Testis (tissue), 2 donors: ENCODE measurements at regions not wholly inside any gene's neighbourhood (a gene's known extent, or its start where the extent isn't known, plus 50 kb on each side); places are given as distances from the start of the nearest gene placed in this dataset.
"Not testable (repeated sequence)": the region's sequence is repeated elsewhere in the genome, so short reads cannot be mapped to it uniquely, and the experiment has no call there.

ENCODE experiments used
- DNase-seq: peaks from one replicate; pipeline ENCODE4 v3.0.0-alpha.2; 2019
- H3K27ac ChIP-seq, 2 donors: fragments of 200-600 bp; sonication (generic); one replicate each; pipeline ENCODE4 v1.5.1; 2019
- H3K27me3 ChIP-seq: fragments of 200-600 bp; sonication (generic); one replicate; pipeline ENCODE4 v1.5.1; 2019
- H3K36me3 ChIP-seq: fragments of 200-600 bp; sonication (generic); one replicate; pipeline ENCODE4 v1.5.1; 2017; ENCODE audit warnings: low read depth; ENCODE audit errors: missing control alignments
- H3K4me1 ChIP-seq: fragments of 200-600 bp; sonication (generic); one replicate; pipeline ENCODE4 v1.5.1; 2019
- H3K4me3 ChIP-seq, 2 donors: fragments of 200-600 bp; sonication (generic); one replicate each; pipeline ENCODE4 v1.5.1; 2017 to 2019
- H3K9me3 ChIP-seq: fragments of 200-600 bp; sonication (generic); one replicate; pipeline ENCODE4 v1.5.1; 2017
- CTCF ChIP-seq, 3 experiments: fragments of 450-650 bp in 2 of 3; fragments of 200-600 bp in 1 of 3; sonication (generic) in 1 of 3; IDR thresholded peaks; one replicate each; pipeline ENCODE4 v1.5.1; 2016 to 2019; ENCODE audit warnings: antibody characterized with exemption in 3 of 3, mild to moderate bottlenecking in 2 of 3, moderate library complexity in 1 of 3
- POLR2A ChIP-seq: fragments of 450-650 bp; IDR thresholded peaks from one replicate; pipeline ENCODE4 v1.6.1; 2017; ENCODE audit warnings: antibody characterized with exemption, mild to moderate bottlenecking, moderate library complexity
- WGBS, 2 donors: methylation state at CpG; one replicate each; pipeline ENCODE4 v1.1.5; 2018; 5-methylcytosine and 5-hydroxymethylcytosine counted together
- intact Hi-C: fragments of 100-400 bp; cut with DNase I; formaldehyde crosslinking; loops from one replicate; pipeline ENCODE4 v1.15.1; 2023; ENCODE audit warnings: low total_unique reads

DNA sequence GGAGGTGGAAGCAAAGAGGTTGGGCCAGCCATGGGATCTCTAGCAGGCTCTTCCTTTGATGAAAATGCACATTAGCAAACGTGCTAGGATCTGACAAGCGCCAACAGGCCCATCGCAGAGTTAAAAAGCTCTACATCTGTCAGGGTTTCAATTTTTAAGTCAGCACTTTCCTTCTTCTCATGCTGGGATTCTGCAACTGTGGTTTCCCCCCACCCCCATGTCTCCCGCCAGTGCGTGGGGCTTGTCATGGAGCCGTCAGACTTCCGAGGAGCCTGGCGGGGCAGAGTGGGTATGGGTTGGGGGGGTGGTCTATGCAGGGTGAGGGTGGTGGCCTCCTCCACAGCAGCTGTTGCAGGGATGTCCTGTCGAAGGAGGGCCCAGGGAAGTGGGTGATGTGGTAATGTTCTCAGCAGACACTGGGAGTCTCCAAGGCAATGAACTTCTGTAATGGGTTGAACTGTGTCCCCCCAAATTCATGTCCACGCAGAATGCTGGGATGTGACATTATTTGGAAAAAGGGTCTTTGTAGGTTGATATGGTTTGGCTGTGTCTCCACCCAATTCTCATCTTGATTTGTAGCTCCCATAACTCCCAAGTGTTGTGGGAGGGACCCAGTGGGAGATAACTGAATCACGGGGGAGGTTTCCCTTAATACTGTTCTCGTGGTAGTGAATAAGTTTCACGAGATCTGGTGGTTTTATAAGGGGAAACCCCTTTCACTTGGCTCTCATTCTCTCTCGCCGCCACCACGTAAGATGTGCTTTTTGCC, 115.2 kb upstream of the MAP1LC3B2 start:
- WGBS, 2 donors, result 82 to 83% methylated on average over 15 to 16 of the region's 16 CpGs
- Histone ChIP-seq H3K4me1 (no peaks in the 10 kb centered on the region), H3K27me3 (no peaks in the 10 kb centered on the region), H3K9me3 (no peaks in the 10 kb centered on the region), H3K4me3 (no peak overlapping the region), H3K27ac (no peak overlapping the region), H3K36me3 (no peaks in the 10 kb centered on the region)
- no peak for TF ChIP-seq CTCF (IDR thresholded peaks at IDR 0.05)
- no peak for TF ChIP-seq POLR2A
- no peak for DNase-seq
- intact Hi-C loops, result no loop called here

GRCh38 chr12:116444590-116444943, 114.6 kb upstream of the MAP1LC3B2 start:
- 75 to 85% methylated on average over 7 of the region's 7 CpGs for WGBS, 2 donors
- intact Hi-C loops, result no loop called here
- no peaks in the 10 kb centered on the region for H3K27me3 ChIP-seq

DNA sequence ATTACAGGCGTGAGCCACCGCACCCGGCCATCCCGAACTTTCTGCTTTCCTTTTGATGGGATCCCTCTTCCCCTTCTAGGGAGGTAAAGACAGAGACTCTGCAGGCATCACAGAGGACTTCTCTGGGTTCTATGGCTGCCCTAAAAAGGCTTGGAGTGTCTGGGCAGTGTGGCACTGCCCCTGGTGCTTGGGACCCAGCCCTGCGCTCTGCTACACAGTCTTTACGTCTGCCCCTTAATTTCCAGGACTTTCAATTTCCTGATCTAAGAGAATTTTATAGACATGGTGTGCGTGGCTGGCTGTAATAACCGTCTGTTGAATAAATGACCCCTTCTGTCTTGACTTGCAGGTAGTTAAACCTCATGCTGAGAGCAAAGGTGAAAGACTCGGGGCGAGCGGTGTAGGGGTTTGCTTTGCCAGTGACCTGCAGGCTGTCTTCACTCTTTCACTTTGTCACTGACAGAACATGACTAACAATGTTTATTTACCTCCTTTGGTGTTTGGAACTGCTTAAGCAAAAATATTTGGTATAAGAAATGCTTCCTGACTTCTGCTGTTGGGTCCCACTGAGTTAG, 110.9 kb upstream of the MAP1LC3B2 start:
- 84 to 85% methylated on average over 11 of the region's 11 CpGs for WGBS, 2 donors
- no peak for TF ChIP-seq POLR2A
- TF ChIP-seq CTCF (IDR thresholded peaks at IDR 0.05), result no peak

More at GRCh38 chr12:116444590-116444943, 114.6 kb upstream of the MAP1LC3B2 start:
- DNase-seq, result no peak
- no peak overlapping the region for H3K27ac ChIP-seq
- no peaks in the 10 kb centered on the region for H3K9me3 ChIP-seq
- H3K4me3 ChIP-seq, result no peak overlapping the region
- H3K4me1 ChIP-seq, result no peaks in the 10 kb centered on the region
- H3K36me3 ChIP-seq, result no peaks in the 10 kb centered on the region
- no peak for TF ChIP-seq POLR2A
- TF ChIP-seq CTCF (IDR thresholded peaks at IDR 0.05), result no peak

DNA sequence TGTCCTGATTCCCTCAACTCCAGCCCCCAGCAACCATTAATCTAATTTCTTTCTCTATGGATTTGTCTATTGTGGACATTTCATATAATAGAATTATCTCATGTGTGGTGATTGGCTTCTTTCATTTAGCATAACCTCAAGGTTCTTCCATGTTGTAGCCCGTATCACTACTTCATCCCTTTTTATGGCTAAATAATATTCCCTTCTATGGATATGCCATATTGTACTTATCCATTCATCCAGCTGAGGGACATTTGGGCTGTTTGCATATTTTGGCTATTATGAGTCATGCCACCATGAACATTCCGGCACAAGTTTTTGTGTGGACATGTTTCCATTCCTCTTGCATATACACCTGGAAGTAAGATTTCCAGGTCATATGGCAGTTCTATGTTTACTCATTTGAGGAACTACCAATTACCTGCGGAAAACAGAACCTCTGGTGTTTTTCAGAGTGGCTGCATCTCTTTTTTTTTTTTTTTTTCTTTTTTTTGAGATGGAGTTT, 108.7 kb upstream of the MAP1LC3B2 start:
- H3K4me1 ChIP-seq, result peaks cover 8% of the 10 kb centered on the region
- WGBS, 2 donors, result 93 to 94% methylated on average over 3 of the region's 3 CpGs
- no peaks in the 10 kb centered on the region for H3K36me3 ChIP-seq
- DNase-seq, result no peak
- H3K4me3 ChIP-seq, result no peak overlapping the region
- no peak overlapping the region for H3K27ac ChIP-seq
- no peaks in the 10 kb centered on the region for H3K27me3 ChIP-seq
- no peak for TF ChIP-seq POLR2A
- no peak for TF ChIP-seq CTCF (IDR thresholded peaks at IDR 0.05)
- intact Hi-C loops, result no loop called here
- no peaks in the 10 kb centered on the region for H3K9me3 ChIP-seq

More for the DNA sequence above, 110.9 kb upstream of the MAP1LC3B2 start:
- Histone ChIP-seq H3K4me1 (no peaks in the 10 kb centered on the region), H3K9me3 (no peaks in the 10 kb centered on the region), H3K4me3 (no peak overlapping the region), H3K36me3 (no peaks in the 10 kb centered on the region), H3K27me3 (no peaks in the 10 kb centered on the region), H3K27ac (no peak overlapping the region)
- DNase-seq, result no peak
- intact Hi-C loops, result no loop called here

DNA sequence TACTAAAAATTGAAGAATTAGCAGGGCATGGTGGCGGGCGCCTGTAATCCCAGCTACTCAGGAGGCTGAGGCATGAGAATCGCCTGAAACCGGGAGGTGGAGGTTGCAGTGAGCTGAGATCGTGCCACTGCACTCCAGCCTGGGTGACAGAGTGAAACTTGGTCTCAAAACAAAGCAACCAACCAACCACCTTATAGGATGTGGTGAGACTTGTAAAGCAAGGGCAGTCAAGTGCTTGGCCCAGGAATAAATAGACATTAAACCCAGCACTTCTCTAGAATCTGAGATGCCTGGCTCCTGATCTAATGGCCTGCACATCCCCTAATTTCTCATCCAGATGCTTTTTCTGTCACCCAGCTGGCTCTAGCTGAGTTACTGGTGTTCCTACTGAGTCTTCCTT, 106.2 kb upstream of the MAP1LC3B2 start:
- intact Hi-C loops, result not testable (repeated sequence)

More for the DNA sequence above, 106.2 kb upstream of the MAP1LC3B2 start:
- H3K36me3 ChIP-seq, H3K27ac ChIP-seq, DNase-seq, H3K27me3 ChIP-seq, H3K4me3 ChIP-seq, H3K9me3 ChIP-seq: not testable (repeated sequence)
- 92 to 93% methylated on average over 5 of the region's 5 CpGs for WGBS, 2 donors
- H3K4me1 ChIP-seq, result peaks cover 18% of the 10 kb centered on the region
